GM12874 (cell line): ENCODE measurements at regions not wholly inside any gene's neighbourhood (a gene's known extent, or its start where the extent isn't known, plus 50 kb on each side); places are given as distances from the start of the nearest gene placed in this dataset.

Experiments used
- TF ChIP-seq, protein P1 (sequence below): IDR thresholded peaks from 2 replicates; pipeline ENCODE4 v1.5.1; 2011; ENCODE audit warnings: low read depth, mild to moderate bottlenecking, control low read depth, low read length, moderate library complexity; ENCODE audit not compliant: insufficient read depth

GRCh38 chr2:7997279-7997678, 684.6 kb upstream of the ID2 start:
- TF ChIP-seq, protein P1, sequence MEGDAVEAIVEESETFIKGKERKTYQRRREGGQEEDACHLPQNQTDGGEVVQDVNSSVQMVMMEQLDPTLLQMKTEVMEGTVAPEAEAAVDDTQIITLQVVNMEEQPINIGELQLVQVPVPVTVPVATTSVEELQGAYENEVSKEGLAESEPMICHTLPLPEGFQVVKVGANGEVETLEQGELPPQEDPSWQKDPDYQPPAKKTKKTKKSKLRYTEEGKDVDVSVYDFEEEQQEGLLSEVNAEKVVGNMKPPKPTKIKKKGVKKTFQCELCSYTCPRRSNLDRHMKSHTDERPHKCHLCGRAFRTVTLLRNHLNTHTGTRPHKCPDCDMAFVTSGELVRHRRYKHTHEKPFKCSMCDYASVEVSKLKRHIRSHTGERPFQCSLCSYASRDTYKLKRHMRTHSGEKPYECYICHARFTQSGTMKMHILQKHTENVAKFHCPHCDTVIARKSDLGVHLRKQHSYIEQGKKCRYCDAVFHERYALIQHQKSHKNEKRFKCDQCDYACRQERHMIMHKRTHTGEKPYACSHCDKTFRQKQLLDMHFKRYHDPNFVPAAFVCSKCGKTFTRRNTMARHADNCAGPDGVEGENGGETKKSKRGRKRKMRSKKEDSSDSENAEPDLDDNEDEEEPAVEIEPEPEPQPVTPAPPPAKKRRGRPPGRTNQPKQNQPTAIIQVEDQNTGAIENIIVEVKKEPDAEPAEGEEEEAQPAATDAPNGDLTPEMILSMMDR = no peak

DNA sequence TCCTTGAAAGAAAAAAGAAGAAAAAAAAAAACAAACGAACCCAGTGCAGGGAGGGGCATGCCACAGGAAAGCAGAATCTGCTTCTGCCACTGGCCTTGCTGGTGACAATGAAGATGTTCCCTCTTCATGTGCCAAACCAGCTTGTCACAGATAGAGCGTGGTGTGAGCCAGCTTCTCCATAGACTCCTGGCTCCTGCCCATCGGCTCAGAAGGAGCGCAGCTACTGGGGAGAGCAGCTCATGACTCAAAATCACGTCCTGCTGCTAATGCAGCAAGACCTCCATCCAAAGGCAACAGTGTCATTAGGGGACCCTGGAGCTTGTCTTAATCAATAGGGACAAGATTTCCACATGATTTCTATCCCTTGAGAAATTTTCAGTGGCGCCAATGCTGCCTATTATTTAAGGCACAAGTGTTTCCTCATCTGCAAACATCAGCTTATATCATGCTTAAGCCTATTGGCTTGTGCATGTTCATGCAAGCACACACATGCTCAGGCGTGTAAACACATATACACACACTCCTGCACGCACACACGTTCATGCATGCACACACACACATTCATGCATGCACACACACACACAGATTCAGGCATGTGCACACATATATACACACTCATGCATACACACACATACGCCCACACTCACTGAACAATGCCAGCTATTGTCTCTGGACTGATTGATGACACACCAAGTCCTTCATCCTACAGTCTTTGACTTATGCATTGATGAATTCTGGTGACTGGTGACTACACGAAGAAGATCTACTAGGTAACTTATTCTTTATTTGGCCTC, 682.0 kb upstream of the ID2 start:
- TF ChIP-seq, protein P1 = no peak

- TF ChIP-seq, protein P1 = 0 out of 2 replicates have a peak, but pooled peaks have one; percentile 9
Observed at GRCh38 chr2:8000870-8001269, 681.0 kb upstream of the ID2 start.

DNA sequence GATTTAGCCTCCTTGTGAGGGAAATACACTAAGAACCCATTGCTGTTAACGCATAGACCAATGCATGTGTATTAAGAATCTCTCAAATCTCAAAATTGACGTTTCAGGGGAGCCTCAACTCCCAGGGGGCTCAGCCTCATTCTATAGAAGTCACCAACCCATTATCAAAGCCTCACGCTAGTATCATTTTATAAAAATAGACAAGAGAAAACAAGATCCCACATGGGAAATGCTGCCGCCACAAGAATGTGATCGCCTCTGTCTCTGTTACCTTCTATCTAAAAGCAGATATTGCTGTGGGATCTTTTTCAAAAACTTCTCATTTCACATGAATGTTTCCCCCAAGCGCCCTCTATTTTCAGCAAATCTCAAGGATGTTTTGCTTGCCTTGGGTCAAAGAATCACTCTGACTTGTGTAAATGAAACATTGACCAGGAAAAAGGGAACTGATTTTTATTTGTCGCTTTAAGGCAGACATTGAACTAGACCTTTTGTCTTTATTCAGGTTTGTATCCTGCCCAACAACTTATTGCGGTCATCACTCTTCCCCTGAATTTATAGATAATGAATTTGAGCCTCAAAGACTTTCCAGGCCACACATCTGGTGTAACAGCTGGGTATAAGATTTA, 679.0 kb upstream of the ID2 start:
- TF ChIP-seq, protein P1 = no peak

DNA sequence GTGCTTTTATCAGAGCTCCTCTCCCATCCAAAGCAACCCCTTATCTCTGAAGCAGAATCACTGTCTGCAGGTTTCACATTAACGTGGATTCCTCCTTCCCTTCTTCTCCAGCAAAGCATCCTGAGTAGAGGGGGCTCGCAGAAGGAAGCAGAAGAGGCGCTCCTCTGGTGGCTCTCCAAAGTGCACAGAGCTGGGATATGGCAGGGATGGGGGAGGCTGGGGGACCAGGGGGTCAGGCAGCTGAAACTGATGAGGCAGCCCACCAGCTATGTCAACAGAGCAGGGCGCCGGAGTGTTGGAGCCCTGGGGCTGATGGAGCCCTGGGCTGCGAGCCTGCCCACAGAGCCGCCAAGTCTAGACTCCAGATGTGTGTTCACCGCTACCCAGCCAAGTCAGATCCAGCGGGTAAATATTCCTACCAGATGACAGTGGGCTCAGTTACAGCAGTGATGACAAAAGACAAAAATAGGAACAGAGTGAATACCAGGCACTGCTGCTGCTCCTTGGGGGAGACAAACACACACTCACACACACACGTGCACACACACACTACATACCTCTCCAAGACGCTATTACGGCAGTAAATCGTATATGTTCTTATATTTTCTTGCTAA, 678.3 kb upstream of the ID2 start:
- TF ChIP-seq, protein P1 = no peak

- TF ChIP-seq, protein P1 = no peak
Observed at GRCh38 chr2:8004250-8004681, 677.6 kb upstream of the ID2 start.

GRCh38 chr2:8006181-8006580, 675.7 kb upstream of the ID2 start:
- TF ChIP-seq, protein P1 = no peak
